HUDEP-2 (cell line): ENCODE measurements at regions not wholly inside any gene's neighbourhood (a gene's known extent, or its start where the extent isn't known, plus 50 kb on each side); places are given as distances from the start of the nearest gene placed in this dataset.

Experiments used
- DNase-seq, 76 experiments: peaks; one replicate each; lab custom pipeline; 2025; ENCODE audit not compliant: unreplicated experiment in 76 of 76; lab: John Stamatoyannopoulos, UW

GRCh38 chr16:64008131-64008530 lies 1113.7 kb downstream of the CDH11 start:
- DNase-seq: no peak

- no peak for DNase-seq
Measured at GRCh38 chr16:64004116-64004515, 1117.7 kb downstream of the CDH11 start.

- DNase-seq: no peak
Measured at GRCh38 chr16:63995025-63995424, 1126.8 kb downstream of the CDH11 start.

GRCh38 chr16:63983401-63983800 lies 1138.5 kb downstream of the CDH11 start:
- no peak for DNase-seq

- DNase-seq: no peak
Measured at GRCh38 chr16:63982741-63983140, 1139.1 kb downstream of the CDH11 start.

- DNase-seq: no peak
Measured at GRCh38 chr16:63982110-63982509, 1139.8 kb downstream of the CDH11 start.

- no peak for DNase-seq
Measured at GRCh38 chr16:63981639-63982038, 1140.2 kb downstream of the CDH11 start.

GRCh38 chr16:63980763-63981162 lies 1141.1 kb downstream of the CDH11 start:
- DNase-seq: no peak

- no peak for DNase-seq
Measured at GRCh38 chr16:63978240-63978639, 1143.6 kb downstream of the CDH11 start.

- no peak for DNase-seq
Measured at GRCh38 chr16:63976345-63976744, 1145.5 kb downstream of the CDH11 start.

GRCh38 chr16:63975669-63976068 lies 1146.2 kb downstream of the CDH11 start:
- no peak for DNase-seq

GRCh38 chr16:63967966-63968365 lies 1153.9 kb downstream of the CDH11 start:
- DNase-seq: no peak

- no peak for DNase-seq
Measured at GRCh38 chr16:63960321-63960720, 1161.5 kb downstream of the CDH11 start.

- DNase-seq: no peak
Measured at GRCh38 chr16:63947022-63947421, 1174.8 kb downstream of the CDH11 start.

- no peak for DNase-seq
Measured at GRCh38 chr16:63945806-63946205, 1176.1 kb downstream of the CDH11 start.

- no peak for DNase-seq
Measured at GRCh38 chr16:63943566-63943965, 1178.3 kb downstream of the CDH11 start.

- no peak for DNase-seq
Measured at GRCh38 chr16:63938661-63939060, 1183.2 kb downstream of the CDH11 start.

GRCh38 chr16:63933841-63934240 lies 1188.0 kb downstream of the CDH11 start:
- no peak for DNase-seq

GRCh38 chr16:63928421-63928820 lies 1193.4 kb downstream of the CDH11 start:
- DNase-seq: no peak

GRCh38 chr16:63925221-63925620 lies 1196.6 kb downstream of the CDH11 start:
- no peak for DNase-seq

GRCh38 chr16:63922560-63922959 lies 1199.3 kb downstream of the CDH11 start:
- DNase-seq: no peak

GRCh38 chr16:63921737-63922295 lies 1200.0 kb downstream of the CDH11 start:
- no peak for DNase-seq

- no peak for DNase-seq
Measured at GRCh38 chr16:63913290-63913689, 1208.6 kb downstream of the CDH11 start.
